GM19328 (cell line): ENCODE measurements at regions not wholly inside any gene's neighbourhood (a gene's known extent, or its start where the extent isn't known, plus 50 kb on each side); places are given as distances from the start of the nearest gene placed in this dataset.
"Not testable (repeated sequence)": the region's sequence is repeated elsewhere in the genome, so short reads cannot be mapped to it uniquely, and the experiment has no call there.

Experiments used
- ATAC-seq: cut with Tn5 transposase; IDR thresholded peaks from one replicate; pipeline ENCODE4 v1.9.1; 2021; ENCODE audit warnings: mild to moderate bottlenecking, moderate library complexity; ENCODE audit not compliant: unreplicated experiment

DNA sequence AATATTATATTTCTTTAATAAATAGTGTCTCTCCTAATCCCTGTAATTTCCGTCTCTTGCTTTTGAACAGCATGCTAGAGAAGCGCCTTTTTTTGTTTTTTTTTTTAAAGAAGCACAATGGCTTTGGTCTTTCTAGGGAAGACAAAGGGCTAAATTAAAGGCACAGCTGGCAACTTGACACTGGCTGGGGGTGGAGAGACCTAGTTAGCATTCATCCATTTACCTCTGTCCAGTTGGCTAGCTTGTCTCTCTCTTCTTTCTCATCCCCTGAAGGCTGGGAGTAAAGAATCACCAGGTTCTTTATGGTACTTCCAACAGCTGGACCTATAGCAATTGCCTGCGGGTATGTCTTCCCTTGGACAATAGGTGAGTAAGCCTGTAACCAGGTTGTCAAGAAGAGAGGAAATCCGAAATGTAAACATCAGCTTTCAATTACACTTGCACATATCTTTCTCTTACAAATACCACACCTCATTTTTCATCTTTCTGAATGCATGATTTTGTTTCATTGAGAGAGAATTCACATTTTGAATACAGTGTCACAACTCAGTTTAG, 178.4 kb upstream of the GPR101 start:
- no peak for ATAC-seq

- no peak for ATAC-seq
Measured at GRCh38 chrX:137198040-137198439, 164.2 kb upstream of the GPR101 start.

DNA sequence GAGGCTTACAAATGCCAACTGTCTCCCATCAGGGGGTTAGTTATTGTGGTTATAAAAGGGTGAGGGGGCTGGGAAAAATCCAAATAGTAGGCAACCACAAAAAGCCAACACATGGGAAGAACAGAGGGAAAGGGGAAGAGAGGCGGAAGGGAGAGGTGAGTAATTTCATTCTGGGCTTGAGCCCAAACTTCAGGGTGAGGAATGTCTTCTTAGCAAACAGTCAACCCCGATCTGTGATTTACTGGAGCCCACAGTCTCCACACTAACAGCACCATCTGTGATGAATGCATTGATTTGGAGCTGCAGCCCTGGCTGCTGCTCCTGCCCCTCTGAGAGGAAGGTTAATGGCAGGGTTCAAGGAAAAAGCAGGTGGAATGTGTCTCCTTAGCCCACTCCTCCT, 162.2 kb upstream of the GPR101 start:
- no peak for ATAC-seq

GRCh38 chrX:137195296-137195695, 161.5 kb upstream of the GPR101 start:
- ATAC-seq = no peak

GRCh38 chrX:137194164-137194563, 160.4 kb upstream of the GPR101 start:
- ATAC-seq = no peak

DNA sequence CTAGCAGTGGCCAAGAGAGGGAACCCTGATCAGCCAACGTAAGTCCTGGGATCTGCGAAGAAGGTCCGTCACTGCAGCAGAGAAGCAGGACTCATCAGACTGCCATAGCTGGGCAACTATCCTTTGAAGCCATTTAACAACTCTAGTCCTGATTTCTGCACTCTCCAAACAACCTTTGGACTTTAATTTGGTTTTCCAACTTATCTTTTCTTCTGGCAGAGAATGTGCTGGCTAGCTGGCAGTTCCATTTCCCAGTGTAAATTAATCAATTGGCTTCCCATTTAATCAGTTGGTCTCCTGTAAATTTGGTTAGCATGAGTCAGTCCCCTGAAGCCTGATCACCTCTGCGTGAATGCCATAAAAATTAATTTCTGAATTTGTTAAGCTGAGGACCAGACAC, 153.7 kb upstream of the GPR101 start:
- ATAC-seq = no peak

- no peak for ATAC-seq
Measured at GRCh38 chrX:137178392-137178791, 144.6 kb upstream of the GPR101 start.

GRCh38 chrX:137172317-137172948, 138.6 kb upstream of the GPR101 start:
- no peak for ATAC-seq

DNA sequence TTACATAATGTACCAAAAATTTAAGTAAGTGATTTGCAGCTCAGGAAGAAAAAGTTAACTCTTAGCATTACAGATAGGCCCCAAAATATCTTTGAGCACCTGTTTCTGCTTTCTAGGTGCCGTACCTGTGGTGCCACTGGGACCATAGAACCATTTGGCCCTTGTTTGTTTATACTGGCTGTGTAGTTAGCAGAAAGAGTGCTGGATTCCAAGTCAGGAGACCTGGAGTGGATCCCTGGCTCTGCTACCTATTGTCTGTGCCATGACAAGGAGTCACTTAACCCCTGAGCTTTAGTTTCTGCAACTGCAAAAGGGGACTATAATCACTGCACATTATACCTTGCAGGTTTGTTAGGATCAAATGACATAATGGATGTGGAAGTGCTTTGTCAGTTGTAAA, 137.8 kb upstream of the GPR101 start:
- no peak for ATAC-seq

- ATAC-seq = no peak
Measured at GRCh38 chrX:137166591-137166990, 132.8 kb upstream of the GPR101 start.

DNA sequence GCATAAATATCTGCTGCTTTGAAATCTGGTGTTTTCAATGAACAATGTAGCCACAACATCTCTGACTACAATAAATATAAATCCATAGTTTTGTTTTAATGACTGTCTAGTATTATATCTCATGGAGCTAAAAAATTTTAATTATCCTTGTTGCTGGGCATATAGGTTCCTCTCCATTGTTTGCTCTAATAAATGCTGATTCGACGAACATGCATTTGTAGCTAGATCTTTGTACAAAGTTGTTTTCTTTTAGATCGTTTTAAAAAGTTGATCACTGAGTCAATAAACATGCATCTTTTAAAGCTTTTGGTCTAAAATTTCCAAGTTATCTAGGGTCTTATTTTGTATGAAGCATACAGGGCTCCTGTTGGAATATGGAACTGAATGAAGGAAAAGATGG, 130.5 kb upstream of the GPR101 start:
- no peak for ATAC-seq

GRCh38 chrX:137151403-137151802, 117.6 kb upstream of the GPR101 start:
- no peak for ATAC-seq

DNA sequence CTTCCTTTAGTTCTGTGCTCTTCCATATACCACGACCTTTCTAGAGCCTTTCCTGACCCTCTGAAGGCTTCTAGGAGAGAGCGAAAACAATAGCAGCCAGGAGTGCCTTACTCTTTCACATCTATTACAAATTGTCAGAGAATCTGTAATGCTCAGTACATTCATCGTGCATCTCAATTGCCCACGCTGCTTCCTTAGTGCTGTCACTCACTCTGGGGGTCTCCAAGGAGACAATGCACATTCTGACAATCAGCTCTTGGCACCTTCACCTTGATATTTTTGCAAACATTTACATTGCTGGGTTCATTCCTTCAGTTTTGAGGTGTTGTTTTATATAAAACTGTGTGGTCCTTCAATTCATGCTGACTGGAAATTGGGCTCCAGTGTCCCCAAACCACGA, 110.1 kb upstream of the GPR101 start:
- ATAC-seq = no peak

DNA sequence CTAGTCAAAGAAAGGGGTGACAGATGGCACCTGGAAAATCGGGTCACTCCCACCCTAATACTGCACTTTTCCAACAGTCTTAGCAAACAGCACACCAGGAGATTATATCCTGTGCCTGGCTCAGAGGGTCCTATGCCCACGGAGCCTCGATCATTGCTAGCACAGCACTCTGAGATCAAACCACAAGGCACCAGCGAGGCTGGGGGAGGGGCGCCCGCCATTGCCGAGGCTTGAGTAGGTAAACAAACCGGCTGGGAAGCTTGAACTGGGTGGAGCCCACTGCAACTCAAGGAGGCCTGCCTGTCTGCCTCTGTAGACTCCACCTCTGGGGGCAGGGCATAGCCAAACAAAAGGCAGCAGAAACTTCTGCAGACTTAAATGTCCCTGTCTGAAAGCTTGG, 88.9 kb upstream of the GPR101 start:
- not testable (repeated sequence) for ATAC-seq

GRCh38 chrX:137119049-137119448, 85.3 kb upstream of the GPR101 start:
- ATAC-seq = no peak

- ATAC-seq = no peak
Measured at GRCh38 chrX:137118536-137118935, 84.7 kb upstream of the GPR101 start.

DNA sequence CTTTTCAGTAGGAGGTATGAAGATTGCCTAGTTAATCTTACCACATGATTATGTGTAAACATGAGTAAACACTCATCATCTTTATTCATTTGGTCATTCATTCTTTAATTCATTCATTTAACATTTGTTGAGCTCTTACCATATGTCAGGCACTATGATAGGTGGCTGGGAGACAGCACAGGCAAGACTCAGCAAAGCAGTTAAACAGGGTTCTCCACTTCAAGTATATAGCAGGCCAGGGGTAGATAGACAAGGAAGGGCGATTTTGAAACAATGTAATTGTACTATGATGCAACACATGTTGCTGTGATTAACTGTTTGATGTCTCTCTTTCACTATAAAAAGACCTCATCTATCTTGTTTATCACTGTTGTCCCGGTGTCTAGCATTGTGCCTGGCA, 84.3 kb upstream of the GPR101 start:
- ATAC-seq = no peak

DNA sequence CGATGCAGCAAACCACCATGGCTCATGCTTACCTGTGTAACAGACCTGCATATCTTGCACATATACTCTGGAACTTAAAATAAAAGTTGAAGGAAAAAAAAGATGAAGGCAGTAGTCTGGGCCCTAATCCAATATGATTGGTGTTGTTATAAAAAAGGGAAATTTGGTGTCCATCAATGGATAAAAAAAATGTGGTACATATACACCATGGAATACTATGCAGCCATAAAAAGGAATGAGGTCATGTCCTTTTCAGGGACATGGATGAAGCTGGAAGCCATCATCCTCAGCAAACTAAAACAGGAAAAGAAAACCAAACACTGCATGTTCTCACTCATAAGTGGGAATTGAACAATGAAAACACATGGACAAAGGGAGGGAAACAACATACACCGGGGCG, 74.1 kb upstream of the GPR101 start:
- ATAC-seq = not testable (repeated sequence)

DNA sequence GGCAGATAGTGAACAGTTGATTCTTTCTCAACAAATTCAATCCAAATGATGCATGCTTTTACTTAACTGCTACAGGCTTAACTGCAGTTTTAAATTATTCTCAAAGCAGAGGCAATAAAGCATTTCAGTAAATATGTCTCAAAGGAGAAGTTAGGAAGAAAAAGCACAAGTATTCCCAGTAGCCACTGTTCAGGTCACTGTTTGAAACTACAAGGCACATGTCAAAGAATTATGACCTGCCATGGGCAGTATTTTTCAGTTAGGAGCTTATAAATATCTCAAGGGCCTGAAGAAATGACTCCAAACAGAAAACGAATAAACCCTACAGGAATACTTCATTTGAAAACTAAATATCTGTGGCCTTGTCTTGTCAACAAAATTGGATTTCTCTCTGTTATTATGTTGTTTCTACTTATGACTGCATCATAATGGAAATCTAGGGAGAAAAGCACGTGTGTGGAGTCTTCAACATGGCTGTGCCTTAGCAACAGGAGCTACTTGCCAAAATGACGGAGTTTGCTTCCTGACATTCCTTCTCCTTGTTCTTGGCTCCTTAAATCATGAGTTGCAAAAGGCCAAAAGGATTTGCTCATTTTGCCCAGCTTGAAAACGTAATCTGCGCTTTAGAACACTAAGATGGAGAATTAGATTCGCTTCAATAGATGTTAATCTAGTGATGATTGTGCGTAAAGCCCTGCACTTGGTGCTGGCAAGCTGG, 67.6 kb upstream of the GPR101 start:
- ATAC-seq = no peak
